Tibial nerve (tissue), 4 donors: ENCODE measurements at regions not wholly inside any gene's neighbourhood (a gene's known extent, or its start where the extent isn't known, plus 50 kb on each side); places are given as distances from the start of the nearest gene placed in this dataset.

Source experiments
- DNase-seq, 2 donors: peaks; one replicate each; pipeline ENCODE4 v3.0.0-alpha.2; 2019; ENCODE audit warnings: low spot score in 2 of 2
- H3K27ac ChIP-seq, 4 donors: fragments of 200-600 bp; sonication (generic) in 3 of 4; one replicate each; pipeline ENCODE4 v1.5.1; 2017 to 2019; ENCODE audit warnings: mild to moderate bottlenecking in 1 of 4
- H3K27me3 ChIP-seq, 2 donors: fragments of 200-600 bp; sonication (generic) in 1 of 2; one replicate each; pipeline versions ENCODE4 v1.5.1 to v1.6.0; 2017 to 2019
- H3K36me3 ChIP-seq, 3 donors: fragments of 200-600 bp; sonication (generic); one replicate each; pipeline ENCODE4 v1.5.1; 2018 to 2019
- H3K4me1 ChIP-seq, 4 donors: fragments of 200-600 bp; sonication (generic) in 3 of 4; one replicate each; pipeline ENCODE4 v1.5.1; 2017 to 2019
- H3K4me3 ChIP-seq, 4 donors: fragments of 200-600 bp; sonication (generic) in 3 of 4; one replicate each; pipeline ENCODE4 v1.5.1; 2017 to 2019; ENCODE audit warnings: mild to moderate bottlenecking in 1 of 4, moderate library complexity in 1 of 4
- H3K9me3 ChIP-seq, 4 donors: fragments of 200-600 bp; sonication (generic) in 3 of 4; one replicate each; pipeline ENCODE4 v1.5.1; 2017 to 2019
- EP300 ChIP-seq, 2 donors: sonication (generic); formaldehyde crosslinking; IDR thresholded peaks; one replicate each; pipeline ENCODE4 v1.6.1; 2017; ENCODE audit warnings: antibody characterized with exemption in 2 of 2, mild to moderate bottlenecking in 1 of 2
- POLR2A ChIP-seq, 2 donors: fragments of 450-650 bp; IDR thresholded peaks; one replicate each; pipeline ENCODE4 v1.6.1; 2017; ENCODE audit warnings: antibody characterized with exemption in 2 of 2, mild to moderate bottlenecking in 2 of 2, moderate library complexity in 2 of 2
- WGBS, 2 donors: methylation state at CpG; one replicate each; pipeline ENCODE4 v1.1.5; 2018; 5-methylcytosine and 5-hydroxymethylcytosine counted together
- TF ChIP-seq, protein P1 (sequence below), 5 experiments: fragments of 200-600 bp in 3 of 5; fragments of 450-650 bp in 2 of 5; sonication (generic) in 3 of 5; IDR thresholded peaks; one replicate each; pipeline ENCODE4 v1.5.1; 2016 to 2019; ENCODE audit warnings: antibody characterized with exemption in 5 of 5, mild to moderate bottlenecking in 3 of 5, moderate library complexity in 2 of 5

- H3K4me1 ChIP-seq = peaks cover 0 to 3% (median 0%) of the 10 kb centered on the region in 4 donors
- TF ChIP-seq, protein P1, sequence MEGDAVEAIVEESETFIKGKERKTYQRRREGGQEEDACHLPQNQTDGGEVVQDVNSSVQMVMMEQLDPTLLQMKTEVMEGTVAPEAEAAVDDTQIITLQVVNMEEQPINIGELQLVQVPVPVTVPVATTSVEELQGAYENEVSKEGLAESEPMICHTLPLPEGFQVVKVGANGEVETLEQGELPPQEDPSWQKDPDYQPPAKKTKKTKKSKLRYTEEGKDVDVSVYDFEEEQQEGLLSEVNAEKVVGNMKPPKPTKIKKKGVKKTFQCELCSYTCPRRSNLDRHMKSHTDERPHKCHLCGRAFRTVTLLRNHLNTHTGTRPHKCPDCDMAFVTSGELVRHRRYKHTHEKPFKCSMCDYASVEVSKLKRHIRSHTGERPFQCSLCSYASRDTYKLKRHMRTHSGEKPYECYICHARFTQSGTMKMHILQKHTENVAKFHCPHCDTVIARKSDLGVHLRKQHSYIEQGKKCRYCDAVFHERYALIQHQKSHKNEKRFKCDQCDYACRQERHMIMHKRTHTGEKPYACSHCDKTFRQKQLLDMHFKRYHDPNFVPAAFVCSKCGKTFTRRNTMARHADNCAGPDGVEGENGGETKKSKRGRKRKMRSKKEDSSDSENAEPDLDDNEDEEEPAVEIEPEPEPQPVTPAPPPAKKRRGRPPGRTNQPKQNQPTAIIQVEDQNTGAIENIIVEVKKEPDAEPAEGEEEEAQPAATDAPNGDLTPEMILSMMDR (IDR thresholded peaks at IDR 0.05) = no peak
- no peak for TF ChIP-seq POLR2A (IDR thresholded peaks at IDR 0.05)
- no peak for TF ChIP-seq EP300 (IDR thresholded peaks at IDR 0.05)
- H3K27ac ChIP-seq = no peak overlapping the region
- 84 to 86% methylated on average over 3 of the region's 3 CpGs for whole genome bisulfite sequencing, 2 donors
- no peak overlapping the region for H3K4me3 ChIP-seq
- no peak for DNase-seq
- no peaks in the 10 kb centered on the region for H3K27me3 ChIP-seq
- no peaks in the 10 kb centered on the region for H3K36me3 ChIP-seq
- peaks cover 0 to 9% (median 0%) of the 10 kb centered on the region in 4 donors for H3K9me3 ChIP-seq
These were observed 151.8 kb downstream of the MIS18A start for GRCh38 chr21:32127081-32127480.

DNA sequence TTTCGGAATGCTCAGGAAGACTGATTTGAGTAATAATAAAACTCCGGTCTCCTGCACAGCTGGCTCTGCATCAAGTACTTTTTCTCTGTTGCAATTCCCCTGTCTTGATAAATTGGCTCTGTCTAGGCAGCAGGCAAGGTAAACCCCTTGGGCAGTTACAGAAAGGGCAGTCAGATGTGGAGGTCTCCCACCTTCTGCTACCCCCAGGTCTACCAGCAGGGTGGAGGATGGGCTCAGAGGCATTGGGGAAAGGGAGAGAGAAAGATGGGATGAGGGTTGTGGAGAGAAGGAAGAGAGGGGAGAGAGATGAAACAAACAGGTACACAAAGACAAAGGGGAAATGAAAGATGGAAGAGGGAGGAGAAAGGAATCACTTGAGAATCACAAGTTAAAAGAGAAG lies 156.8 kb downstream of the MIS18A start:
- Histone ChIP-seq H3K4me3 (no peak overlapping the region), H3K4me1 (no peaks in the 10 kb centered on the region), H3K27ac (no peak overlapping the region), H3K9me3 (peaks cover 0 to 14% (median 0%) of the 10 kb centered on the region in 4 donors), H3K36me3 (no peaks in the 10 kb centered on the region), H3K27me3 (no peaks in the 10 kb centered on the region)
- no peak for DNase-seq
- no peak for TF ChIP-seq EP300 (IDR thresholded peaks at IDR 0.05)
- TF ChIP-seq, protein P1 (IDR thresholded peaks at IDR 0.05) = no peak
- TF ChIP-seq POLR2A (IDR thresholded peaks at IDR 0.05) = no peak
- WGBS, 2 donors = 94 to 96% methylated on average over 2 of the region's 2 CpGs

DNA sequence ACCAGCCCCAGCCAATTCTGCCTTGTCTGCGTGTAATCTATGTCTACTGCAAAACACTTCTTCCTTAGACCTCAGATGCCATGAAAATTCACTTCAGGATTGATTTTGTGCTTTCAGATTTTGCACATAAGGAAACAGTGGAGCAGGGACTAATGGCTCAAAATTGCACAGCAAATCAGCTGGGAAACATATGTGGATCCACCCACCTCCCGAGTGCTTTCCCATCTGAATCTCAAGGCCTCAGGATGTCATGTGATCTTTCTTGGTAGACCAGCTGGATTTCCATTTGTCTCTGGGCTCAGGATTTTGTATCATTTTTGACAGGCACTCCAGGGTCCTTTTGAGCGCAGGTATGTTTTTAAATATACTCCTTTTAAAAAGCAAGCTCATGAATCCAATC lies 158.6 kb downstream of the MIS18A start:
- Histone ChIP-seq H3K9me3 (peaks cover 0 to 14% (median 0%) of the 10 kb centered on the region in 4 donors), H3K36me3 (no peaks in the 10 kb centered on the region), H3K27ac (no peak overlapping the region), H3K27me3 (no peaks in the 10 kb centered on the region), H3K4me3 (no peak overlapping the region), H3K4me1 (no peaks in the 10 kb centered on the region)
- 89 to 94% methylated on average over 3 of the region's 3 CpGs for WGBS, 2 donors
- no peak for DNase-seq
- TF ChIP-seq, protein P1 (IDR thresholded peaks at IDR 0.05) = no peak
- no peak for TF ChIP-seq EP300 (IDR thresholded peaks at IDR 0.05)
- TF ChIP-seq POLR2A (IDR thresholded peaks at IDR 0.05) = no peak

DNA sequence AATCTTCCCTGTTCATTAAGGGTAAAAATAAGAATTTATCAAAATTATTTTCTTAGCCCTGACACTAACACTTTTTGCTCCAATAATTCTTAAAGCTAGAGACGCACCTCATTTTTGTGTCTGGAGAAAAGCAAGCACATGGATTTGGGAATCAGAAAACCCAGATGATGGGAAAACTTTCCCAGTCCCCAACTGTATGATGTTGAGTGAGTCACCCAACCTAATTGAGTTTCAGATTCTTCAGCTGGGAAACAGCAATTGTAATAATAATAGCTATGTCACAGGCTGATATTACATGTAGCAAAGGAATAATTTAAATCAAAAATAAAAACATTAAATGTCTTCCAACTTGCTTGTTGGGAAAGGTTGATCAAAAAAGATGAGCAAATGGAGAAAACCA lies 159.0 kb downstream of the MIS18A start:
- WGBS, 2 donors = 100% methylated on average over 1 of the region's 1 CpG
- Histone ChIP-seq H3K36me3 (no peaks in the 10 kb centered on the region), H3K27me3 (no peaks in the 10 kb centered on the region), H3K27ac (no peak overlapping the region), H3K4me1 (no peaks in the 10 kb centered on the region), H3K4me3 (no peak overlapping the region), H3K9me3 (peaks cover 0 to 14% (median 0%) of the 10 kb centered on the region in 4 donors)
- DNase-seq = no peak
- TF ChIP-seq, protein P1 (IDR thresholded peaks at IDR 0.05) = no peak
- TF ChIP-seq EP300 (IDR thresholded peaks at IDR 0.05) (no peak), POLR2A (IDR thresholded peaks at IDR 0.05) (no peak)

DNA sequence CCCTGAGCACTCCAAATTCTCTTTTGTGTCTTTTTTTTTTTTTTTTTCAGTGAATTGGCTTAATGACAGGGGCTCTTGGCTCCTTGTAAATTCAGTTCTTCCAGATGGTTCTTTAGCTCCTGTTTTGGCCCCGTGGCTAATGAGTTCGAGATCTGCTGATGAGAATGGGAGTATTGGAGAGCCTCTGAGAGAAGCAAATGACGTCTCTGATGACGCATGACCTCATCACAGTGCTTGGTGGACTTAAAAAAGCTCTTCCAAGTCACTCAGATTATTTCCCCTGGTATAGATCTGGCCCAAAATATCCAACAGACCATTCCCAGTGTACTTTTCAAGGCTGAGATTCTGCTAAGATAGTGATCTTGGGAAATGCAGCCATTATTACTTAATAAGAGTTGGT lies 159.5 kb downstream of the MIS18A start:
- Histone ChIP-seq H3K4me3 (no peak overlapping the region), H3K27ac (no peak overlapping the region), H3K4me1 (no peaks in the 10 kb centered on the region), H3K27me3 (no peaks in the 10 kb centered on the region), H3K9me3 (peaks cover 0 to 14% (median 0%) of the 10 kb centered on the region in 4 donors), H3K36me3 (no peaks in the 10 kb centered on the region)
- DNase-seq = no peak
- 56 to 71% methylated on average over 4 of the region's 4 CpGs for WGBS, 2 donors
- TF ChIP-seq, protein P1 (IDR thresholded peaks at IDR 0.05) = no peak
- no peak for TF ChIP-seq EP300 (IDR thresholded peaks at IDR 0.05)
- TF ChIP-seq POLR2A (IDR thresholded peaks at IDR 0.05) = no peak
